Activated CD4-positive, alpha-beta T cell treated with anti-CD3 and anti-CD28 coated beads, Interleukin-10, Interleukin-2, amounts not matched to agents 100 ng/mL and 50 ng/mL, durations not matched to agents 16 hours and 8 hours (primary cell): ENCODE measurements at regions not wholly inside any gene's neighbourhood (a gene's known extent, or its start where the extent isn't known, plus 50 kb on each side); places are given as distances from the start of the nearest gene placed in this dataset.

Experiments used
- DNase-seq: peaks from one replicate; pipeline ENCODE4 v3.0.0-alpha.2; 2020

- no peak for DNase-seq
These were observed 50.8 kb upstream of the OSMR start for GRCh38 chr5:38794986-38795385.

- DNase-seq = no peak
These were observed 49.6 kb upstream of the OSMR start for GRCh38 chr5:38795986-38796741.
